ENCODE measurements at regions not wholly inside any gene's neighbourhood (a gene's known extent, or its start where the extent isn't known, plus 50 kb on each side); places are given as distances from the start of the nearest gene placed in this dataset.

- H3K4me3 Mint-ChIP-seq, result no peak overlapping the region
Observed at GRCh38 chr3:140832883-140833282, 108.8 kb upstream of the SLC25A36 start.

GRCh38 chr3:140834266-140835037 lies 107.2 kb upstream of the SLC25A36 start:
- Mint-ChIP-seq H3K27me3 (ENCODE audit: low read depth) (peaks cover 18% of the 10 kb centered on the region), H3K9me3 (no peaks in the 10 kb centered on the region), H3K4me1 (ENCODE audit: low read depth) (peaks cover 3% of the 10 kb centered on the region), H3K36me3 (ENCODE audit: insufficient read depth) (no peaks in the 10 kb centered on the region), H3K4me3 (no peak overlapping the region)
- ATAC-seq, result no peak
- DNase-seq, result no peak

More at GRCh38 chr3:140832883-140833282, 108.8 kb upstream of the SLC25A36 start:
- DNase-seq, result no peak
- Mint-ChIP-seq H3K36me3 (ENCODE audit: insufficient read depth) (no peaks in the 10 kb centered on the region), H3K9me3 (no peaks in the 10 kb centered on the region), H3K4me1 (ENCODE audit: low read depth) (peaks cover 3% of the 10 kb centered on the region), H3K27me3 (ENCODE audit: low read depth) (peaks cover 19% of the 10 kb centered on the region)
- no peak for ATAC-seq

- ATAC-seq, result no peak
- Mint-ChIP-seq H3K4me1 (ENCODE audit: low read depth) (peaks cover 6% of the 10 kb centered on the region), H3K9me3 (no peaks in the 10 kb centered on the region), H3K4me3 (no peak overlapping the region), H3K36me3 (ENCODE audit: insufficient read depth) (no peaks in the 10 kb centered on the region), H3K27me3 (ENCODE audit: low read depth) (peaks cover 8% of the 10 kb centered on the region)
- DNase-seq, result no peak
Observed at GRCh38 chr3:140842984-140843649, 98.5 kb upstream of the SLC25A36 start.

- Mint-ChIP-seq H3K4me1 (ENCODE audit: low read depth) (peaks cover 6% of the 10 kb centered on the region), H3K27me3 (ENCODE audit: low read depth) (peaks cover 8% of the 10 kb centered on the region), H3K4me3 (no peak overlapping the region), H3K36me3 (ENCODE audit: insufficient read depth) (no peaks in the 10 kb centered on the region), H3K9me3 (no peaks in the 10 kb centered on the region)
- no peak for ATAC-seq
- DNase-seq, result no peak
Observed at GRCh38 chr3:140843656-140844055, 98.0 kb upstream of the SLC25A36 start.

GRCh38 chr3:140844072-140844471 lies 97.6 kb upstream of the SLC25A36 start:
- no peak for ATAC-seq
- H3K4me1 Mint-ChIP-seq (ENCODE audit: low read depth), result peaks cover 6% of the 10 kb centered on the region
- DNase-seq, result no peak
- no peak overlapping the region for H3K4me3 Mint-ChIP-seq
- no peaks in the 10 kb centered on the region for H3K9me3 Mint-ChIP-seq
- H3K27me3 Mint-ChIP-seq (ENCODE audit: low read depth), result peaks cover 8% of the 10 kb centered on the region
- no peaks in the 10 kb centered on the region for H3K36me3 Mint-ChIP-seq (ENCODE audit: insufficient read depth)

GRCh38 chr3:140845882-140846281 lies 95.8 kb upstream of the SLC25A36 start:
- H3K36me3 Mint-ChIP-seq (ENCODE audit: insufficient read depth), result no peaks in the 10 kb centered on the region
- ATAC-seq, result no peak
- no peak overlapping the region for H3K4me3 Mint-ChIP-seq

GRCh38 chr3:140848666-140849065 lies 93.0 kb upstream of the SLC25A36 start:
- no peak for ATAC-seq
- no peak for DNase-seq
- peaks cover 8% of the 10 kb centered on the region for H3K27me3 Mint-ChIP-seq (ENCODE audit: low read depth)
- H3K4me3 Mint-ChIP-seq, result no peak overlapping the region
- peaks cover 6% of the 10 kb centered on the region for H3K4me1 Mint-ChIP-seq (ENCODE audit: low read depth)
- no peaks in the 10 kb centered on the region for H3K9me3 Mint-ChIP-seq
- H3K36me3 Mint-ChIP-seq (ENCODE audit: insufficient read depth), result no peaks in the 10 kb centered on the region

More at GRCh38 chr3:140845882-140846281, 95.8 kb upstream of the SLC25A36 start:
- Mint-ChIP-seq H3K9me3 (no peaks in the 10 kb centered on the region), H3K27me3 (ENCODE audit: low read depth) (peaks cover 10% of the 10 kb centered on the region), H3K4me1 (ENCODE audit: low read depth) (peaks cover 6% of the 10 kb centered on the region)
- no peak for DNase-seq

GRCh38 chr3:140850210-140850955 lies 91.3 kb upstream of the SLC25A36 start:
- ATAC-seq, result no peak
- Mint-ChIP-seq H3K4me1 (ENCODE audit: low read depth) (peaks cover 6% of the 10 kb centered on the region), H3K36me3 (ENCODE audit: insufficient read depth) (no peaks in the 10 kb centered on the region), H3K27me3 (ENCODE audit: low read depth) (peaks cover 4% of the 10 kb centered on the region), H3K9me3 (no peaks in the 10 kb centered on the region), H3K4me3 (no peak overlapping the region)
- no peak for DNase-seq

- H3K36me3 Mint-ChIP-seq (ENCODE audit: insufficient read depth), result no peaks in the 10 kb centered on the region
- no peak overlapping the region for H3K4me3 Mint-ChIP-seq
- H3K9me3 Mint-ChIP-seq, result no peaks in the 10 kb centered on the region
- ATAC-seq (no peak), DNase-seq (no peak)
- H3K4me1 Mint-ChIP-seq (ENCODE audit: low read depth), result no peaks in the 10 kb centered on the region
- H3K27me3 Mint-ChIP-seq (ENCODE audit: low read depth), result no peaks in the 10 kb centered on the region
Observed at GRCh38 chr3:140854961-140855360, 86.7 kb upstream of the SLC25A36 start.

- H3K27me3 Mint-ChIP-seq (ENCODE audit: low read depth), result no peaks in the 10 kb centered on the region
- no peak for ATAC-seq
- H3K9me3 Mint-ChIP-seq, result no peaks in the 10 kb centered on the region
- no peak for DNase-seq
- no peak overlapping the region for H3K4me3 Mint-ChIP-seq
- H3K4me1 Mint-ChIP-seq (ENCODE audit: low read depth), result no peaks in the 10 kb centered on the region
- H3K36me3 Mint-ChIP-seq (ENCODE audit: insufficient read depth), result no peaks in the 10 kb centered on the region
Observed at GRCh38 chr3:140856905-140857304, 84.7 kb upstream of the SLC25A36 start.

- H3K4me3 Mint-ChIP-seq, result no peak overlapping the region
- peaks cover 2% of the 10 kb centered on the region for H3K27me3 Mint-ChIP-seq (ENCODE audit: low read depth)
- no peaks in the 10 kb centered on the region for H3K4me1 Mint-ChIP-seq (ENCODE audit: low read depth)
- ATAC-seq, result no peak
- no peak for DNase-seq
- no peaks in the 10 kb centered on the region for H3K9me3 Mint-ChIP-seq
- H3K36me3 Mint-ChIP-seq (ENCODE audit: insufficient read depth), result no peaks in the 10 kb centered on the region
Observed at GRCh38 chr3:140857993-140858392, 83.6 kb upstream of the SLC25A36 start.

GRCh38 chr3:140859592-140860336 lies 81.9 kb upstream of the SLC25A36 start:
- ATAC-seq, result no peak

GRCh38 chr3:140863580-140864009 lies 78.0 kb upstream of the SLC25A36 start:
- Mint-ChIP-seq H3K36me3 (ENCODE audit: insufficient read depth) (no peaks in the 10 kb centered on the region), H3K4me3 (no peak overlapping the region), H3K9me3 (no peaks in the 10 kb centered on the region), H3K27me3 (ENCODE audit: low read depth) (peaks cover 9% of the 10 kb centered on the region), H3K4me1 (ENCODE audit: low read depth) (no peaks in the 10 kb centered on the region)
- ATAC-seq, result no peak
- DNase-seq, result peak; percentile 9

More at GRCh38 chr3:140859592-140860336, 81.9 kb upstream of the SLC25A36 start:
- H3K9me3 Mint-ChIP-seq, result no peaks in the 10 kb centered on the region
- no peaks in the 10 kb centered on the region for H3K4me1 Mint-ChIP-seq (ENCODE audit: low read depth)
- no peak overlapping the region for H3K4me3 Mint-ChIP-seq
- DNase-seq, result no peak
- H3K36me3 Mint-ChIP-seq (ENCODE audit: insufficient read depth), result no peaks in the 10 kb centered on the region
- peaks cover 3% of the 10 kb centered on the region for H3K27me3 Mint-ChIP-seq (ENCODE audit: low read depth)

GRCh38 chr3:140870351-140870750 lies 71.3 kb upstream of the SLC25A36 start:
- ATAC-seq (no peak), DNase-seq (no peak)
- no peaks in the 10 kb centered on the region for H3K9me3 Mint-ChIP-seq

More at GRCh38 chr3:140870351-140870750, 71.3 kb upstream of the SLC25A36 start:
- H3K36me3 Mint-ChIP-seq (ENCODE audit: insufficient read depth), result no peaks in the 10 kb centered on the region
- H3K27me3 Mint-ChIP-seq (ENCODE audit: low read depth), result peaks cover 9% of the 10 kb centered on the region
- no peak overlapping the region for H3K4me3 Mint-ChIP-seq
- no peaks in the 10 kb centered on the region for H3K4me1 Mint-ChIP-seq (ENCODE audit: low read depth)
